Stimulated activated CD4-positive, alpha-beta T cell treated with anti-CD3 and anti-CD28 coated beads, Interleukin-2, amount 100 ng/mL, for 4 hours (primary cell): ENCODE measurements at regions not wholly inside any gene's neighbourhood (a gene's known extent, or its start where the extent isn't known, plus 50 kb on each side); places are given as distances from the start of the nearest gene placed in this dataset.

Experiments
- DNase-seq: peaks from one replicate; pipeline ENCODE4 v3.0.0-alpha.2; 2020; ENCODE audit warnings: low read depth

GRCh38 chr9:38227061-38227540 lies 158.1 kb upstream of the SHB start:
- peak; percentile 57 for DNase-seq

DNA sequence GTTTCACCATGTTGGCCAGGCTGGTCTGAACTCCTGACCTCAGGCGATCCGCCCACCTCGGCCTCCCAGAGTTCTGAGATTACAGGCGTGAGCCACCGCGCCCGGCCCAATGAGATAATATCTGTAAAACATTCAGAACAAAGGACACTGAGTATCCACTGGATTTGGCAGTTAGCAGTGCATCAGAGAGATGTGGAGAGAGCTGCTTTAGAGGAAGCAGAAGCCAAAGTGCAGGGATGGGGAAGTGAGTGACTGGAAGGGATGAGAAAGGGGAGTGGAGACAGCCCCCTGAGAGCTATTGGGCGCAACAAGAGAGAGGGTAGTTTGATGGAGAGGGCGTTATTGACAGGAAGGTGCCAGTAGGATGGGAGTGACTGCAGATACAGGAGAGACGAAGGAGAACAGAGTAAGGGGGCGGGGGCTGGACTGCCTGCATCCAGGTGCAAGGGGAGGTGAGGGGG lies 157.5 kb upstream of the SHB start:
- DNase-seq: no peak

GRCh38 chr9:38224941-38225340 lies 155.9 kb upstream of the SHB start:
- DNase-seq: no peak

DNA sequence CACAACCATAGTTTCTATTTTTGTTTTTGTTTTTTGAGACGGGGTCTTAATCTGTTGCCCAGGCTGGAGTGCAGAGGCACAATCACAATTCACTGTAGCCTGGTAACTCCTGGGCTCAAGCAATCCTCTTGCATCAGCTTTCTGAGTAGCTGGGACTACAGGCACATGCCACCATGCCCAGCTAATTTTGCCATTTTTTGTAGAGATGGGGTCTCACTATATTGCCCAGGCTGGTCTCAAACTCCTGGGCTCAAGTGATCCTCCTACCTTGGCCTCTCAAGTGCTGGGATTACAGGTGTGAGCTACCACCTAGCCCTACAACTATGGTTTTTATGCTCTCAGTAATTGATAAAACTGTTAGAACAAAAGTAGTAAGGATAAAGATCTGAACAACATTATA lies 147.5 kb upstream of the SHB start:
- no peak for DNase-seq

DNA sequence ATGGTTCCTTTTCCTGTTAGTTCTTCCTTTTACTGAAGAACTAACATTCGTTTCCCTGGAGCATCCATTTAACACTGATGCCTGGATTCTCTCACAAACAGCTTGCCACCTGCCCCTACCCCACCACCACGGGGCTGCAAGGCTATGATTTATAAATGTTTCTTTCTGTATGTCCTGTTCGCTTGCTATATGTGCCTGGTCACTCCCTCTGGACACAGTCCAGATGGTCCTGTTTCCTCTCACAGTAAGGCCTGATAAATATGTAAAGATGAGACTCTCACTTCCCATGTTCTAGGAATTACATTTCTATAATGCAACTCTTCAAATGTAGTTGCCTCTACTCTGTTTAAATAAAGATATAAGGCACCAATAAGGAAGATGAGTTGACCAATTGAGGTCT lies 146.4 kb upstream of the SHB start:
- no peak for DNase-seq

DNA sequence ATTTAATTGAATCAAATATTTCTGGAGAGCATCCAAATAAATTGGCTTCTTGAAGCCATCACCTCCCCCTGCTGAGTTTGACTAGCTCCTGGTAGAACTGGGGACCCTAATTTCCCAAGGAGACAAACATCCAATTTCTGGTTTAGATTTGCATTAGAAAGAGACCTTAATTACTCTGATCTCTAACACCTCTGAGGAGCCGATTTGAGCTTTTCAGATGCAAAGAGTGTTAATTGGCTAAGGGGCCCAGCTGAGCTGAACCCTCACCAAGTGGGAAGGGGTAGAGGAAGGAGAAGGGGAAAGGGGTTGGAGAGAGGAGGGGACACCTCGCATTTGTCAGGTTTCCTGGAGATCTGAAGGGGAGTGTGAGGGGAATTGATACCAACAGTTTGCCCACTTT lies 145.4 kb upstream of the SHB start:
- no peak for DNase-seq

DNA sequence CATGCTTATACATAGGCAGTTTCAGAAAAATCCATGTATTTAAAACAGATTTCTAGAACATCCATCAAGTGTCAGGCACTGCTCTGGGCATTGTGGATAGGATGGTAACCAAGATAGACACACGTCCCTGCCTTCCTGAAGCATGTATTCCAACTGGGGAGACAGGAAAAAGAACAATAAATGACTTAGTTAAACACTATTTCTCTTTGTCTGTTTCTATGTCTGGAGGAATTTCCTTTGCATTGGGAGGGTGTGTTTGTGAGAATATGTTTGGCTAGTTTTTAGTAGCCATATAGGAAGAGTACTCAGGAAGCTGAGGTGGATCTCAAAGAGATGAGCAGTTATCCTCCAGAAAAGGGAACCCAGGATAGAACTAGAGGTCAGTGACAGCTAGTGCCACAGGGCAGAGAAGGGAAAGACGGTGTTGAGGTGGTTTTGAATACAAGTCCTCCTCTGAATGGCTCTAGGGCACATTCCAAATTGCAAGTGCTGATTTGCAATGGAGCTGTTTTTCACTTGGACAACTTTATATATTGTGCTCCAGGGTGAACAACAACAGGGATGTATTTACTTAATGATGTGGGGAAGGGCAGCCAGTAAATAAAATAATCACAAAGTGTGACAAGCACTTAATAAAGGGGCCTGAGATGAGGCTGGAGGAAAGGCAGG lies 144.7 kb upstream of the SHB start:
- DNase-seq: no peak

DNA sequence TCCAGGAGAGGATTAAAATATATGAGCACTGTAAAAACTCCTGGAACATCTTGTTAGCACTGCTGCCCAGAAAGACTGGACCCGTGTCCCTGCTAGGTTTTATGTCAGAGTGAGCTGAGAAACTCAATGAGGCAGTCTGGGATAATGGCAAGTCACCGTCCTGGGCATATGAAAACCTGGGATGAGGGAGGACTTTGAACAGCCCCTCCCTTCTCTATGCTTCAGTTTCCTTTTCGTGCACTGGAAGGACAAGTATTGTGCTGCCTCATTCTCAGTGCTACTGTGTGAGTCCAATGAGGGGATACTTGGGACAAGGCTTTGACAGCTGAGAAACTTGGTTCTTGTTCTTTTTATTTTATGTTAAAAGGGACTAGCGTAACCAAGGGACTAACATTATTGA lies 143.0 kb upstream of the SHB start:
- no peak for DNase-seq

GRCh38 chr9:38211002-38211401 lies 142.0 kb upstream of the SHB start:
- no peak for DNase-seq

GRCh38 chr9:38208206-38208901 lies 139.3 kb upstream of the SHB start:
- no peak for DNase-seq

- no peak for DNase-seq
Observed at GRCh38 chr9:38207247-38207778, 138.3 kb upstream of the SHB start.

DNA sequence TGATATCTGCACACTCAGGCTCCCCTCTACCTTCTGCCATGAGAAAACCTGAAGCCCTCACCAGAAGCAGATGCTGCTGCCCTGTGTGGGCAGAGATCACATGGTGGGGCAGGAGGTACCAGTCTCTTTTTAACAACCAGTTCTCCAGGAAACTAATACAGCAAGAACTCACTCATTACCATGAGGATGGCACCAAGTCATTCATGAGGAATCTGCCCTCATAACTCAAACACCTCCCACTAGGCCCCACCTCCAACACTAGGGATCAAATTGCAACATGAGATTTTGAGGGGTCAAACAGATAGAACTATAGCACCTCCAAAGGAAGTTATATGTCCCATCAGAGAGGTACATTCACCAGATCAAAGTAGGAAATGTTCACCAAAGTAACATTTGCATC lies 136.3 kb upstream of the SHB start:
- no peak for DNase-seq

- no peak for DNase-seq
Observed at GRCh38 chr9:38202336-38202938, 133.4 kb upstream of the SHB start.

GRCh38 chr9:38201844-38202243 lies 132.8 kb upstream of the SHB start:
- DNase-seq: no peak

- no peak for DNase-seq
Observed at GRCh38 chr9:38200431-38200830, 131.4 kb upstream of the SHB start.

GRCh38 chr9:38198140-38198539 lies 129.1 kb upstream of the SHB start:
- DNase-seq: no peak

DNA sequence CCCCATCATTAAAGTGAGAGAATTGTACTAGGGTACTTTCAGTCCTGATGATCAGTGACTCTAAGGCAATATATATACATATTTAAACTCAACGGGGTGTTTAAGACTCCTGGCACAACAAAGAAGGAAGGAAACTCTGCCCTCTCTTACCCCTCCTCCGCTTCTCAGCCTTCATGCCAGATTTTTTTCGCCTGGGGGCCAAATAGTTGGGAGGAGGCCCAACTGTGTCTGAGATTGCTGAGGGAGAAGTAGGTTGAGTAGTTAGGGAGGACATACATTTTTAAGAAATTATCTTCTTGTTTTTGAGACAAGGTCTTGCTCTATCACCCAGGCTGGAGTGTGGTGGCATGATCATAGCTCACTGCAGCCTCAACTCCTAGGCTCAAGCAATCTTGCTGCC lies 127.7 kb upstream of the SHB start:
- no peak for DNase-seq

DNA sequence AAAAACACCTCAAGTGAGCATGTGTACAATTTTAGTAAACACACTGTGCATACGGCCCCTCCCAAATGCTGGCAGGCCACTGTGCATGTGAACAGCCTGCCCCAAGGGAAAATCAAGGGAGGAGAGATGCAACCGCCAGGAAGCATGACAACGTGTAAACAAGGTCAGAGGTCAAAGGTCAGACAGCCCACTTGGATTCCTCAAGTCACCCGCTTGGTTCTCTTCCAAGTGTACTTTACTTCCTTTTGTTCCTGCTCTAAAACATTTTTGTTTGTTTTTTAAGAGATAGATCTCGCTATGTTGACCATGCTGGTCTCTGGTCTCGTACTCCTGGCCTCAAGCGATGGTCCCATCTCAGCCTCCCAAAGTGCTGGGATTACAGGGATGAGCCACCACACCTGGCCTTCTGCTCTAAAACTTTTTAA lies 126.7 kb upstream of the SHB start:
- no peak for DNase-seq

DNA sequence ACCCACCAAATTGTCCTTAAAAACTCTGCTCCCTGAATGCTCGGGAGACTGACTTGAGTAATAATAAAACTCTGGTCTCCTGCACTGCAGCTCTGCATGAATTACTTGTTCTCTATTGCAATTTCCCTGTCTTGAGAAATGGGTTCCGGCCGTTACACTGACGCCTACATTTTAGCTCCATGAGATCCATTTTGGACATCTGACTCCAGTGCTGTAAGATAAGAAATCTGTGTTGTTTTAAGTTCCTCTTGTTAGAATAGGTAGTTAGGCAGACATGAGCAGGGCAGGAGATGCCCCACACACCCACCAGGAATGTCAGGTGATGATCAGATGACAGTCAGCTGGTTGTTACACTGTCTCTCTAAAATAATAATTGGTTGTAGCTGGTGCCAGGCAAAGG lies 125.8 kb upstream of the SHB start:
- DNase-seq: no peak

- DNase-seq: no peak
Observed at GRCh38 chr9:38192731-38193265, 123.8 kb upstream of the SHB start.

DNA sequence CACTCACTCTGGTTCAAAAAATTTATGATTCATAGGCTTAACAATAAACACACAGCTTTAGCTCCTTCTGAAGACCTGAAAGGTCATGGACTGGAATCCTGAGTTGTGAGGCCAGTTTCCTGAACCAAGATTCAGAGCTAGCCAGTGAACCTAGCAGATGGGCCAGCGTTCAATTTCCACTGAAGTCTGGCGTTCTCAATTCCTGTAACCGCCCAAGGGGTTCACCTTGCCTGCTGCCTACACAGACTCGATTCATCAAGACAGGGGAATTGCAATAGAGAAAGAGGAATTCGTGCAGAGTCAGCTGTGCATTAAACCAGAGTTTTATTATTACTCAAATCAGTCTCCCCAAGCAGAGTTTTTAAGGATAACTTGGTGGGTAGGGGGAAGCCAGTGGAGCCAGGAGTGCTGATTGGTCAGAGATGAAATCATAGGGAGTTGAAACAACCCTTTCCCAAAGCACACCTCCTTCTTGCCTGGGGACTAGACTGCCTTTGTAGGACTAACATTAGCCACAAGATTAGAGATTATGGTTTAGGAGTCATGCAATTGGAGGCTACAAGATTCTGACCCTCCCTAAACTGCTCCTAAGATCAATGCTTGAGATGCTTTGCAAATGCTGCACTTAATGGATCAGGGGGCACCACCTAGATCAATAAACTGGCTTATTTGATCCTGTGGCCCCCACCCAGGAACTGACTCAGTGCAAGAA lies 117.5 kb upstream of the SHB start:
- DNase-seq: no peak
